H1 (cell line): ENCODE measurements at regions not wholly inside any gene's neighbourhood (a gene's known extent, or its start where the extent isn't known, plus 50 kb on each side); places are given as distances from the start of the nearest gene placed in this dataset.

ENCODE experiments used
- CTCF ChIA-PET: fragments of 300-600 bp; sonication (Branson Sonifier 250); formaldehyde crosslinking; loops from one replicate; lab custom pipeline; 2021; ENCODE audit not compliant: partially characterized antibody; lab: Charles Lee
- POLR2A ChIA-PET: fragments of 300-600 bp; sonication (Branson Sonifier 250); formaldehyde crosslinking; loops from one replicate; lab custom pipeline; 2021; ENCODE audit warnings: inconsistent platforms; ENCODE audit not compliant: partially characterized antibody; lab: Charles Lee
- DNase-seq, 2 experiments: peaks; one replicate each; pipeline versions ENCODE4 v3.0.0 to v3.0.0-alpha.2; 2010 to 2022; ENCODE audit warnings: low spot score in 2 of 2, low read depth in 1 of 2, mixed read lengths in 1 of 2
- FAIRE-seq: peaks from 2 replicates; lab custom pipeline; 2011; peaks lifted over from hg19 to GRCh38; lab: Jason Lieb, UNC
- H2AFZ ChIP-seq: 2 replicates; pipeline ENCODE4 v1.8.1; 2012; ENCODE audit warnings: low read length, inconsistent platforms
- H2AK5ac ChIP-seq: 2 replicates; pipeline ENCODE4 v1.6.1; 2013; ENCODE audit warnings: low read depth, low read length
- H2BK120ac ChIP-seq: replicated peaks from 2 replicates; pipeline ENCODE3; 2013; ENCODE audit warnings: low read depth, low read length, inconsistent platforms
- H2BK12ac ChIP-seq: 2 replicates; pipeline ENCODE4 v1.6.1; 2013; ENCODE audit warnings: low read depth, low read length
- H2BK15ac ChIP-seq: 2 replicates; pipeline ENCODE4 v1.6.1; 2013; ENCODE audit warnings: low read length
- H2BK20ac ChIP-seq: 2 replicates; pipeline ENCODE4 v1.6.1; 2013; ENCODE audit warnings: low read length
- H2BK5ac ChIP-seq: 2 replicates; pipeline ENCODE4 v1.6.1; 2013; ENCODE audit warnings: low read depth, low read length
- H3K14ac ChIP-seq: 2 replicates; pipeline ENCODE4 v1.6.1; 2013; ENCODE audit warnings: inconsistent platforms; ENCODE audit not compliant: insufficient read length
- H3K18ac ChIP-seq: 2 replicates; pipeline ENCODE4 v1.6.1; 2013; ENCODE audit warnings: low read length; ENCODE audit errors: extremely low read depth
- H3K23ac ChIP-seq: 2 replicates; pipeline ENCODE4 v1.6.1; 2013; ENCODE audit warnings: inconsistent platforms; ENCODE audit not compliant: insufficient read length
- H3K23me2 ChIP-seq: 2 replicates; pipeline ENCODE4 v1.6.1; 2013; ENCODE audit warnings: low read depth, low read length
- H3K27ac ChIP-seq: 2 replicates; pipeline ENCODE4 v1.6.1; 2011; ENCODE audit warnings: low read depth, low read length, inconsistent platforms
- H3K27me3 ChIP-seq, 4 experiments: replicated peaks in 1 of 4; 1 replicate in 1 of 4; 2 replicates in 3 of 4; pipeline versions ENCODE4 v1.6.1 to v1.8.1; 2011 to 2013; ENCODE audit warnings: low read length in 3 of 4, mild to moderate bottlenecking in 3 of 4, inconsistent platforms in 2 of 4, mixed read lengths in 2 of 4, moderate library complexity in 1 of 4; ENCODE audit not compliant: control insufficient read depth in 3 of 4, insufficient read depth in 3 of 4; ENCODE audit errors: extremely low read depth in 1 of 4
- H3K36me3 ChIP-seq, 4 experiments: 2 replicates each; pipeline versions ENCODE4 v1.6.1 to v1.8.1; 2011 to 2013; ENCODE audit warnings: mild to moderate bottlenecking in 4 of 4, low read length in 3 of 4, moderate library complexity in 2 of 4, control low read depth in 1 of 4, inconsistent platforms in 1 of 4; ENCODE audit not compliant: insufficient read depth in 4 of 4, control insufficient read depth in 2 of 4
- H3K4ac ChIP-seq: replicated peaks from 2 replicates; pipeline ENCODE3; 2013; ENCODE audit warnings: low read length, low read depth, mixed read lengths, inconsistent platforms; ENCODE audit not compliant: insufficient read length
- H3K4me1 ChIP-seq, 4 experiments: replicated peaks in 1 of 4; 1 replicate in 1 of 4; 2 replicates in 3 of 4; pipeline versions ENCODE4 v1.6.1 to v1.8.1; 2011 to 2013; ENCODE audit warnings: low read length in 3 of 4, inconsistent platforms in 2 of 4, mixed read lengths in 1 of 4; ENCODE audit not compliant: insufficient read depth in 4 of 4, control insufficient read depth in 3 of 4
- H3K4me2 ChIP-seq, 2 experiments: 2 replicates each; pipeline versions ENCODE4 v1.6.1 to v1.8.1; 2011 to 2013; ENCODE audit warnings: low read depth in 2 of 2, low read length in 2 of 2, control low read depth in 1 of 2, inconsistent platforms in 1 of 2, mild to moderate bottlenecking in 1 of 2; ENCODE audit not compliant: insufficient read depth in 1 of 2
- H3K4me3 ChIP-seq, 4 experiments: fragments of 200-600, 300-600 bp in 1 of 4; sonication (generic), shearing (Covaris generic), sonication (Bioruptor Twin) in 1 of 4; 2 replicates each; pipeline versions ENCODE4 v1.5.1 to v1.8.1; 2011 to 2016; ENCODE audit warnings: low read length in 4 of 4, low read depth in 3 of 4, control low read depth in 2 of 4, inconsistent platforms in 2 of 4, mild to moderate bottlenecking in 2 of 4, mixed read lengths in 1 of 4, moderate library complexity in 1 of 4; ENCODE audit not compliant: insufficient read depth in 2 of 4; ENCODE audit errors: extremely low read depth in 1 of 4
- H3K56ac ChIP-seq: replicated peaks from 2 replicates; pipeline ENCODE3; 2013; ENCODE audit warnings: low read depth, mild to moderate bottlenecking, mixed read lengths, low read length, inconsistent platforms; ENCODE audit not compliant: insufficient read length
- H3K79me1 ChIP-seq: 2 replicates; pipeline ENCODE4 v1.6.1; 2013; ENCODE audit warnings: low read depth, low read length, control low read depth
- H3K79me2 ChIP-seq, 2 experiments: 2 replicates each; pipeline versions ENCODE4 v1.6.1 to v1.8.1; 2012 to 2013; ENCODE audit warnings: low read length in 2 of 2, mild to moderate bottlenecking in 2 of 2, inconsistent platforms in 1 of 2; ENCODE audit not compliant: insufficient read depth in 2 of 2, control insufficient read depth in 1 of 2
- H3K9ac ChIP-seq, 4 experiments: replicated peaks in 1 of 4; 1 replicate in 1 of 4; 2 replicates in 3 of 4; pipeline versions ENCODE4 v1.6.1 to v1.8.1; 2011 to 2013; ENCODE audit warnings: low read depth in 3 of 4, low read length in 3 of 4, control low read depth in 2 of 4, mild to moderate bottlenecking in 2 of 4, moderate library complexity in 2 of 4, inconsistent platforms in 1 of 4; ENCODE audit errors: extremely low read depth in 1 of 4
- H3K9me3 ChIP-seq, 2 experiments: 2 replicates each; pipeline versions ENCODE4 v1.6.1 to v1.8.1; 2012 to 2013; ENCODE audit warnings: mild to moderate bottlenecking in 2 of 2, moderate library complexity in 2 of 2, control low read depth in 1 of 2, inconsistent platforms in 1 of 2, low read depth in 1 of 2, low read length in 1 of 2, mixed read lengths in 1 of 2; ENCODE audit not compliant: insufficient read depth in 2 of 2
- H4K20me1 ChIP-seq, 2 experiments: replicated peaks in 1 of 2; 2 replicates each; pipeline versions ENCODE3 to v1.8.1; 2011 to 2013; ENCODE audit warnings: inconsistent platforms in 2 of 2, low read length in 2 of 2, mild to moderate bottlenecking in 1 of 2; ENCODE audit not compliant: insufficient read depth in 2 of 2, control insufficient read depth in 1 of 2
- H4K5ac ChIP-seq: 2 replicates; pipeline ENCODE4 v1.6.1; 2013; ENCODE audit warnings: low read length, low read depth, mixed read lengths, inconsistent platforms; ENCODE audit not compliant: insufficient read length
- H4K8ac ChIP-seq: 2 replicates; pipeline ENCODE4 v1.8.0; 2013; ENCODE audit warnings: mild to moderate bottlenecking, moderate library complexity, low read length, inconsistent platforms; ENCODE audit not compliant: insufficient read depth; ENCODE audit errors: extremely low read depth
- H4K91ac ChIP-seq: replicated peaks from 2 replicates; pipeline ENCODE3; 2013; ENCODE audit warnings: low read length, mixed read lengths, inconsistent platforms; ENCODE audit not compliant: insufficient read length
- ATF3 ChIP-seq: IDR thresholded peaks from 2 replicates; pipeline ENCODE4 v1.6.1; 2011; ENCODE audit warnings: low read depth, mild to moderate bottlenecking, low read length; ENCODE audit not compliant: insufficient read depth
- EP300 ChIP-seq, 2 experiments: IDR thresholded peaks; 1 replicate in 1 of 2; 2 replicates in 1 of 2; pipeline ENCODE4 v1.6.1; 2011 to 2012; ENCODE audit warnings: low read depth in 2 of 2, low read length in 2 of 2, mild to moderate bottlenecking in 2 of 2, borderline replicate concordance in 1 of 2, inconsistent platforms in 1 of 2, moderate library complexity in 1 of 2
- GABPA ChIP-seq: IDR thresholded peaks from 2 replicates; pipeline ENCODE4 v1.6.1; 2011; ENCODE audit warnings: mild to moderate bottlenecking, low read length, moderate library complexity, borderline replicate concordance; ENCODE audit not compliant: insufficient read depth
- JUND ChIP-seq: IDR thresholded peaks from 2 replicates; pipeline ENCODE4 v1.6.1; 2011; ENCODE audit warnings: mild to moderate bottlenecking, improper control_type of control experiment, low read length
- KDM5A ChIP-seq: fragments of 200-600 bp; IDR thresholded peaks from 2 replicates; pipeline ENCODE4 v1.7.1; 2012; ENCODE audit warnings: mild to moderate bottlenecking, low read length, inconsistent platforms, mixed read lengths
- NRF1 ChIP-seq: IDR thresholded peaks from 2 replicates; pipeline ENCODE4 v1.6.1; 2011; ENCODE audit warnings: mild to moderate bottlenecking, low read depth, low read length, improper control_type of control experiment
- POLR2AphosphoS5 ChIP-seq: IDR thresholded peaks from 2 replicates; pipeline ENCODE4 v1.6.1; 2011; ENCODE audit warnings: low read depth, low read length
- RBBP5 ChIP-seq: IDR thresholded peaks from 2 replicates; pipeline ENCODE4 v1.7.1; 2012; ENCODE audit warnings: low read depth, mild to moderate bottlenecking, inconsistent platforms, low read length, moderate library complexity, borderline replicate concordance
- SIN3A ChIP-seq, 2 experiments: IDR thresholded peaks in 1 of 2; conservative IDR thresholded peaks in 1 of 2; 2 replicates each; pipeline ENCODE4 v1.6.1; 2011 to 2012; ENCODE audit warnings: low read length in 2 of 2, improper control_type of control experiment in 1 of 2, low read depth in 1 of 2, mild to moderate bottlenecking in 1 of 2
- SIX5 ChIP-seq: IDR thresholded peaks from 2 replicates; pipeline ENCODE4 v1.6.1; 2011; ENCODE audit warnings: mild to moderate bottlenecking, low read depth, low read length
- SP2 ChIP-seq: IDR thresholded peaks from 2 replicates; pipeline ENCODE4 v1.6.1; 2012; ENCODE audit warnings: mild to moderate bottlenecking, low read length, inconsistent platforms
- SRF ChIP-seq: IDR thresholded peaks from 2 replicates; pipeline ENCODE4 v1.6.1; 2011; ENCODE audit warnings: mild to moderate bottlenecking, low read depth, low read length, moderate library complexity
- TAF7 ChIP-seq: optimal IDR thresholded peaks from 2 replicates; pipeline ENCODE3; 2011; ENCODE audit warnings: low read depth, mild to moderate bottlenecking, inconsistent platforms, low read length, moderate library complexity, borderline replicate concordance
- TCF12 ChIP-seq: IDR thresholded peaks from 2 replicates; pipeline ENCODE4 v1.6.1; 2011; ENCODE audit warnings: low read depth, mild to moderate bottlenecking, low read length
- TEAD4 ChIP-seq: IDR thresholded peaks from 2 replicates; pipeline ENCODE4 v1.6.1; 2012; ENCODE audit warnings: low read depth, low read length, inconsistent platforms, mixed read lengths
- WGBS, 2 experiments: shearing (Covaris generic) in 1 of 2; methylation state at CpG; one replicate each; pipeline versions ENCODE4 v1.1.6 to v1.1.7; 2013 to 2015; ENCODE audit warnings: low lambda C conversion rate in 2 of 2, mixed read lengths in 2 of 2, inconsistent platforms in 1 of 2, low coverage in 1 of 2, missing lambda C conversion rate in 1 of 2; ENCODE audit not compliant: insufficient replicate concordance in 2 of 2, insufficient coverage in 1 of 2, insufficient read length in 1 of 2; ENCODE audit errors: extremely low coverage in 1 of 2, missing lambda C conversion rate in 1 of 2; 5-methylcytosine and 5-hydroxymethylcytosine counted together

DNA sequence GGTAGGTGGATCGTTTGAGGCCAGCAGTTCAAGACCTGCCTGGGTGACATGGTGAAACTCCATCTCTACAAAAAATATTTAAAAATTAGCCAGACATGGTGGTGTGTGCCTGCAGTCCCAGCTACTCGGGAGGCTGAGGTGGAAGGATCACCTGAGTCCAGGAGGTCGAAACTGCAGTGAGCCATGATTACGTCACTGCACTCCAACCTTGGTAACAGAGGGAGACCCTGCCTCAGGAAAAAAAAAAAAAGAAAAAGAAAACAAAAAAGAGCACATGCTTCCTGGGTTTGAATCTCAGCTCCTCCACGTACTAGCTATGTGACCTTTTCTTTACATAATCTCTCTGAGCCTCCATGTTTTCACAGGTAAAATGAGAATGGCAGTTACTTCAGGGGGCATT is 86.3 kb upstream of the CALM2 start:
- no peaks in the 10 kb centered on the region for H3K36me3 ChIP-seq
- WGBS, 2 experiments: 86% methylated on average over 5 of the region's 5 CpGs; no CpG with 5 or more reads in 1 of the 2 experiments
- ChIA-PET CTCF (interaction anchor here (0.7 to 6.0 kb wide), 11 partner anchors 9 to 189 kb away, joined by 3 to 34 read pairs (median 3); no protein-coding TSS in a partner anchor), POLR2A (no interaction called here)
- no peaks in the 10 kb centered on the region for H3K9me3 ChIP-seq
- DNase-seq (no peak), FAIRE-seq (no peak)
- no peak overlapping the region for H2BK20ac ChIP-seq
- no peaks in the 10 kb centered on the region for H4K20me1 ChIP-seq
- H3K4me2 ChIP-seq: no peak overlapping the region
- H2AK5ac ChIP-seq: no peak overlapping the region
- no peaks in the 10 kb centered on the region for H3K79me1 ChIP-seq
- H3K56ac ChIP-seq: no peak overlapping the region
- H3K4me1 ChIP-seq: peaks cover 10 to 17% (median 14%) of the 10 kb centered on the region in 4 experiments
- no peak overlapping the region for H2BK5ac ChIP-seq
- H2AFZ ChIP-seq: no peak overlapping the region
- no peak overlapping the region for H3K4me3 ChIP-seq
- no peak overlapping the region for H3K14ac ChIP-seq
- no peak overlapping the region for H3K18ac ChIP-seq
- H3K4ac ChIP-seq: no peak overlapping the region
- no peak overlapping the region for H2BK120ac ChIP-seq
- H3K9ac ChIP-seq: no peak overlapping the region
- H3K27ac ChIP-seq: no peak overlapping the region
- H3K27me3 ChIP-seq: no peaks in the 10 kb centered on the region
- no peak overlapping the region for H4K91ac ChIP-seq
- H2BK15ac ChIP-seq: no peak overlapping the region
- H2BK12ac ChIP-seq: no peak overlapping the region
- no peak overlapping the region for H4K5ac ChIP-seq
- H3K79me2 ChIP-seq: no peaks in the 10 kb centered on the region
- no peak overlapping the region for H3K23ac ChIP-seq
- no peak overlapping the region for H4K8ac ChIP-seq
- no peaks in the 10 kb centered on the region; the same call in 1 of the 2 replicates for H3K23me2 ChIP-seq
- TF ChIP-seq SIN3A (conservative IDR thresholded peaks at IDR 0.05 in 1 of 2, IDR thresholded peaks at IDR 0.05 in 1 of 2; ENCODE audit: low read depth in 1 of 2, low read length in 2 of 2): no peak
- TF ChIP-seq RBBP5: no peak
- TF ChIP-seq ATF3: no peak
- TF ChIP-seq TAF7: no peak
- no peak for TF ChIP-seq NRF1
- no peak for TF ChIP-seq SP2
- no peak for TF ChIP-seq JUND
- TF ChIP-seq GABPA: no peak
- no peak for TF ChIP-seq TCF12
- TF ChIP-seq SRF: no peak
- TF ChIP-seq POLR2AphosphoS5: no peak
- no peak for TF ChIP-seq SIX5
- no peak for TF ChIP-seq TEAD4
- no peak for TF ChIP-seq EP300 (IDR thresholded peaks at IDR 0.05; ENCODE audit: borderline replicate concordance in 1 of 2, low read depth in 2 of 2, low read length in 2 of 2)
- TF ChIP-seq KDM5A: no peak
